SK-N-SH (cell line): ENCODE measurements at regions not wholly inside any gene's neighbourhood (a gene's known extent, or its start where the extent isn't known, plus 50 kb on each side); places are given as distances from the start of the nearest gene placed in this dataset.

Experiments
- GABPA ChIP-seq: IDR thresholded peaks from 2 replicates; pipeline ENCODE4 v1.4.0; 2012; ENCODE audit warnings: low read depth, mild to moderate bottlenecking
- MEF2A ChIP-seq: IDR thresholded peaks from 2 replicates; pipeline ENCODE4 v1.4.0; 2012; ENCODE audit warnings: low read depth, borderline replicate concordance
- RAD21 ChIP-seq: IDR thresholded peaks from 2 replicates; pipeline ENCODE4 v1.6.1; 2012; ENCODE audit warnings: mild to moderate bottlenecking, low read length
- TCF12 ChIP-seq: IDR thresholded peaks from 2 replicates; pipeline ENCODE4 v1.4.0; 2012
- TF ChIP-seq, protein P1 (sequence below): fragments of 200-600 bp; sonication (generic); IDR thresholded peaks from 2 replicates; pipeline ENCODE4 v1.6.1; 2017; ENCODE audit warnings: antibody characterized with exemption, mild to moderate bottlenecking, moderate library complexity
- TF ChIP-seq, protein P2 (sequence below): fragments of 150-350 bp; IDR thresholded peaks from 2 replicates; pipeline ENCODE4 v1.6.1; 2017; ENCODE audit warnings: antibody characterized with exemption, low read length, low read depth, borderline replicate concordance
- TF ChIP-seq, protein P3 (sequence below): IDR thresholded peaks from 2 replicates; pipeline ENCODE4 v1.6.1; 2012; ENCODE audit warnings: mild to moderate bottlenecking, low read depth, low read length, moderate library complexity

DNA sequence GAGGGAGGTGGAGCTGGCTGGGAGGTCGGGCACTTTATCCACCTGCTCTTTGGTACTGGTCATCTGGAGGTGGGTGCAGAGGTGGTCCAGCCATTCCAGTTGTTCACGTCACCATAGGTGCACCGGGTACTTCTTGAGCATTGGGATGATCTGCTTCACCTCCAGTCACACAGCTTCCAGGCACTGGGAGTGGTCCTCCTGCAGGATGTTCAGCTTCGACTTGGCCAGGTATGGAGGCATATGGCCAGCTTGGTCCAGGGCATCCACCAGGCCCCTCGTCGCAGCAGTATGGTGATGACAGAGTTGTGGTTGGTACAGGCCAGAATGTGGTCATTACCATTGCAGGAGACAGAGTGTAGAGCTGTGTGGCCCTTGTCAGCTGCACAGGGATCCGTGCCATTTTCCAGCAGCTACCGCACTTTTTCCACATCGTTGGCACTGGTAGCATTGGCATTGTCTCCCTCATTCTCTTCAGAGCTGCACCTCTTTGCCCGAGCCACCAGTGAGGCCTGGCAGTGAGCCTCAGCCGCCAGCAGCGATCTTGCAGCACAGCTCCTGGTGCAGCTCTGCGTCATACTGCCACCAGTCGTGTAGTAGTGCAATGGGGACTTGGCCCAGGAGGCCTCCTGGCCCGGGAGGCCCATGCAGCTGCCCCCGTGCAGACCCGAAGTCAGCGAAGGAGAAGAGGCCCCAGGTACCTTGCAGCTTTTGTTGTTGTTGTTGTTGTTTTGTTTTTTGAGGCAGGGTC is 150.9 kb downstream of the ZNF22 start:
- TF ChIP-seq, protein P1, sequence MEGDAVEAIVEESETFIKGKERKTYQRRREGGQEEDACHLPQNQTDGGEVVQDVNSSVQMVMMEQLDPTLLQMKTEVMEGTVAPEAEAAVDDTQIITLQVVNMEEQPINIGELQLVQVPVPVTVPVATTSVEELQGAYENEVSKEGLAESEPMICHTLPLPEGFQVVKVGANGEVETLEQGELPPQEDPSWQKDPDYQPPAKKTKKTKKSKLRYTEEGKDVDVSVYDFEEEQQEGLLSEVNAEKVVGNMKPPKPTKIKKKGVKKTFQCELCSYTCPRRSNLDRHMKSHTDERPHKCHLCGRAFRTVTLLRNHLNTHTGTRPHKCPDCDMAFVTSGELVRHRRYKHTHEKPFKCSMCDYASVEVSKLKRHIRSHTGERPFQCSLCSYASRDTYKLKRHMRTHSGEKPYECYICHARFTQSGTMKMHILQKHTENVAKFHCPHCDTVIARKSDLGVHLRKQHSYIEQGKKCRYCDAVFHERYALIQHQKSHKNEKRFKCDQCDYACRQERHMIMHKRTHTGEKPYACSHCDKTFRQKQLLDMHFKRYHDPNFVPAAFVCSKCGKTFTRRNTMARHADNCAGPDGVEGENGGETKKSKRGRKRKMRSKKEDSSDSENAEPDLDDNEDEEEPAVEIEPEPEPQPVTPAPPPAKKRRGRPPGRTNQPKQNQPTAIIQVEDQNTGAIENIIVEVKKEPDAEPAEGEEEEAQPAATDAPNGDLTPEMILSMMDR: no peak
- TF ChIP-seq, protein P2, sequence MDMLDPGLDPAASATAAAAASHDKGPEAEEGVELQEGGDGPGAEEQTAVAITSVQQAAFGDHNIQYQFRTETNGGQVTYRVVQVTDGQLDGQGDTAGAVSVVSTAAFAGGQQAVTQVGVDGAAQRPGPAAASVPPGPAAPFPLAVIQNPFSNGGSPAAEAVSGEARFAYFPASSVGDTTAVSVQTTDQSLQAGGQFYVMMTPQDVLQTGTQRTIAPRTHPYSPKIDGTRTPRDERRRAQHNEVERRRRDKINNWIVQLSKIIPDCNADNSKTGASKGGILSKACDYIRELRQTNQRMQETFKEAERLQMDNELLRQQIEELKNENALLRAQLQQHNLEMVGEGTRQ: no peak
- no peak for TF ChIP-seq MEF2A
- no peak for TF ChIP-seq GABPA
- TF ChIP-seq, protein P3, sequence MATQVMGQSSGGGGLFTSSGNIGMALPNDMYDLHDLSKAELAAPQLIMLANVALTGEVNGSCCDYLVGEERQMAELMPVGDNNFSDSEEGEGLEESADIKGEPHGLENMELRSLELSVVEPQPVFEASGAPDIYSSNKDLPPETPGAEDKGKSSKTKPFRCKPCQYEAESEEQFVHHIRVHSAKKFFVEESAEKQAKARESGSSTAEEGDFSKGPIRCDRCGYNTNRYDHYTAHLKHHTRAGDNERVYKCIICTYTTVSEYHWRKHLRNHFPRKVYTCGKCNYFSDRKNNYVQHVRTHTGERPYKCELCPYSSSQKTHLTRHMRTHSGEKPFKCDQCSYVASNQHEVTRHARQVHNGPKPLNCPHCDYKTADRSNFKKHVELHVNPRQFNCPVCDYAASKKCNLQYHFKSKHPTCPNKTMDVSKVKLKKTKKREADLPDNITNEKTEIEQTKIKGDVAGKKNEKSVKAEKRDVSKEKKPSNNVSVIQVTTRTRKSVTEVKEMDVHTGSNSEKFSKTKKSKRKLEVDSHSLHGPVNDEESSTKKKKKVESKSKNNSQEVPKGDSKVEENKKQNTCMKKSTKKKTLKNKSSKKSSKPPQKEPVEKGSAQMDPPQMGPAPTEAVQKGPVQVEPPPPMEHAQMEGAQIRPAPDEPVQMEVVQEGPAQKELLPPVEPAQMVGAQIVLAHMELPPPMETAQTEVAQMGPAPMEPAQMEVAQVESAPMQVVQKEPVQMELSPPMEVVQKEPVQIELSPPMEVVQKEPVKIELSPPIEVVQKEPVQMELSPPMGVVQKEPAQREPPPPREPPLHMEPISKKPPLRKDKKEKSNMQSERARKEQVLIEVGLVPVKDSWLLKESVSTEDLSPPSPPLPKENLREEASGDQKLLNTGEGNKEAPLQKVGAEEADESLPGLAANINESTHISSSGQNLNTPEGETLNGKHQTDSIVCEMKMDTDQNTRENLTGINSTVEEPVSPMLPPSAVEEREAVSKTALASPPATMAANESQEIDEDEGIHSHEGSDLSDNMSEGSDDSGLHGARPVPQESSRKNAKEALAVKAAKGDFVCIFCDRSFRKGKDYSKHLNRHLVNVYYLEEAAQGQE: no peak
- no peak for TF ChIP-seq RAD21
- no peak for TF ChIP-seq TCF12
